HCT116 (cell line): ENCODE measurements at regions not wholly inside any gene's neighbourhood (a gene's known extent, or its start where the extent isn't known, plus 50 kb on each side); places are given as distances from the start of the nearest gene placed in this dataset.

Experiments used
- CEBPB ChIP-seq: IDR thresholded peaks from 2 replicates; pipeline ENCODE4 v1.6.1; 2012; ENCODE audit warnings: low read depth
- EGR1 ChIP-seq: IDR thresholded peaks from 2 replicates; pipeline ENCODE4 v1.6.1; 2012; ENCODE audit warnings: low read depth
- ELF1 ChIP-seq: IDR thresholded peaks from 2 replicates; pipeline ENCODE4 v1.6.1; 2012; ENCODE audit warnings: low read depth, borderline replicate concordance
- EZH2 ChIP-seq: fragments of 200-600 bp; sonication (generic); IDR thresholded peaks from 2 replicates; pipeline ENCODE4 v1.6.1; 2017; ENCODE audit warnings: antibody characterized with exemption, mixed run types
- EZH2phosphoT487 ChIP-seq: fragments of 200-600 bp; IDR thresholded peaks from 2 replicates; pipeline ENCODE4 v1.6.1; 2018; ENCODE audit warnings: antibody characterized with exemption, borderline replicate concordance
- FOSL1 ChIP-seq: IDR thresholded peaks from 2 replicates; pipeline ENCODE4 v1.6.1; 2012; ENCODE audit warnings: low read depth
- JUND ChIP-seq: IDR thresholded peaks from 2 replicates; pipeline ENCODE4 v1.6.1; 2012
- MAX ChIP-seq: IDR thresholded peaks from 2 replicates; pipeline ENCODE4 v1.6.1; 2012
- POLR2A ChIP-seq: IDR thresholded peaks from 2 replicates; pipeline ENCODE4 v1.7.0; 2011; ENCODE audit warnings: borderline replicate concordance; ENCODE audit not compliant: insufficient read depth, insufficient read length; ENCODE audit errors: extremely low read depth
- RAD21 ChIP-seq: IDR thresholded peaks from 2 replicates; pipeline ENCODE4 v1.6.1; 2012; ENCODE audit warnings: low read depth, mild to moderate bottlenecking
- SP1 ChIP-seq: IDR thresholded peaks from 2 replicates; pipeline ENCODE4 v1.6.1; 2012; ENCODE audit warnings: low read depth
- ZNF274 ChIP-seq: fragments of 200-500 bp; sonication (Bioruptor generic); IDR thresholded peaks from 2 replicates; pipeline ENCODE4 v1.6.1; 2014; ENCODE audit warnings: mild to moderate bottlenecking, low read depth, low read length, inconsistent platforms
- TF ChIP-seq, protein P1 (sequence below), 3 experiments: fragments of 200-600 bp in 1 of 3; sonication (generic) in 1 of 3; IDR thresholded peaks in 2 of 3; conservative IDR thresholded peaks in 1 of 3; 2 replicates each; pipeline ENCODE4 v1.5.1; 2012 to 2017; ENCODE audit warnings: low read depth in 2 of 3, low read length in 2 of 3, antibody characterized with exemption in 1 of 3, borderline replicate concordance in 1 of 3, control low read depth in 1 of 3, mild to moderate bottlenecking in 1 of 3, mixed read lengths in 1 of 3, mixed run types in 1 of 3, moderate library complexity in 1 of 3; ENCODE audit not compliant: insufficient read depth in 1 of 3

DNA sequence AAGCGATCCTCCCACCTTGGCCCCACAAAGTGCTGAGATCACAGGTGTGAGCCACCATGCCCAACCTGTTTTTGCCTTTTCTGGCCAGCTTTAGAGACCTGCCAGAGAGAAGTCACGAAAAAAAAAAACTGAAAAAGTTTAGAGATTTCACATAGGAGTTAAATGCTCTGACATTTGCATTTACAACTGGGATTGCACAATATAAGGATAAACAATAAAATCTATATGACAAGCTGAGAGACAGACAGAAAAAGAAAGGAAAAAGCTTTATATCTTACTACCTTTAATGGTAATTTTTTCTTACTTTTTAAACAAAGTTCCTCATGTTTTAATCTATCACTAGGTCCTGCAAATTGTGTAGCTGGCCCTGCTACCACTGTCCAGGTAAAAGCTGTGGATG is 466.5 kb downstream of the TXNL1 start:
- TF ChIP-seq SP1 (no peak), MAX (no peak), POLR2A (no peak), JUND (no peak), EZH2 (no peak), EZH2phosphoT487 (no peak), ELF1 (no peak), ZNF274 (no peak), EGR1 (no peak), CEBPB (no peak), RAD21 (no peak), FOSL1 (no peak)
- TF ChIP-seq, protein P1, sequence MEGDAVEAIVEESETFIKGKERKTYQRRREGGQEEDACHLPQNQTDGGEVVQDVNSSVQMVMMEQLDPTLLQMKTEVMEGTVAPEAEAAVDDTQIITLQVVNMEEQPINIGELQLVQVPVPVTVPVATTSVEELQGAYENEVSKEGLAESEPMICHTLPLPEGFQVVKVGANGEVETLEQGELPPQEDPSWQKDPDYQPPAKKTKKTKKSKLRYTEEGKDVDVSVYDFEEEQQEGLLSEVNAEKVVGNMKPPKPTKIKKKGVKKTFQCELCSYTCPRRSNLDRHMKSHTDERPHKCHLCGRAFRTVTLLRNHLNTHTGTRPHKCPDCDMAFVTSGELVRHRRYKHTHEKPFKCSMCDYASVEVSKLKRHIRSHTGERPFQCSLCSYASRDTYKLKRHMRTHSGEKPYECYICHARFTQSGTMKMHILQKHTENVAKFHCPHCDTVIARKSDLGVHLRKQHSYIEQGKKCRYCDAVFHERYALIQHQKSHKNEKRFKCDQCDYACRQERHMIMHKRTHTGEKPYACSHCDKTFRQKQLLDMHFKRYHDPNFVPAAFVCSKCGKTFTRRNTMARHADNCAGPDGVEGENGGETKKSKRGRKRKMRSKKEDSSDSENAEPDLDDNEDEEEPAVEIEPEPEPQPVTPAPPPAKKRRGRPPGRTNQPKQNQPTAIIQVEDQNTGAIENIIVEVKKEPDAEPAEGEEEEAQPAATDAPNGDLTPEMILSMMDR (IDR thresholded peaks at IDR 0.05 in 2 of 3, conservative IDR thresholded peaks at IDR 0.05 in 1 of 3; ENCODE audit: borderline replicate concordance in 1 of 3, insufficient read depth in 1 of 3, low read depth in 2 of 3, low read length in 2 of 3), result no peak
